ENCODE measurements at regions not wholly inside any gene's neighbourhood (a gene's known extent, or its start where the extent isn't known, plus 50 kb on each side); places are given as distances from the start of the nearest gene placed in this dataset.

DNA sequence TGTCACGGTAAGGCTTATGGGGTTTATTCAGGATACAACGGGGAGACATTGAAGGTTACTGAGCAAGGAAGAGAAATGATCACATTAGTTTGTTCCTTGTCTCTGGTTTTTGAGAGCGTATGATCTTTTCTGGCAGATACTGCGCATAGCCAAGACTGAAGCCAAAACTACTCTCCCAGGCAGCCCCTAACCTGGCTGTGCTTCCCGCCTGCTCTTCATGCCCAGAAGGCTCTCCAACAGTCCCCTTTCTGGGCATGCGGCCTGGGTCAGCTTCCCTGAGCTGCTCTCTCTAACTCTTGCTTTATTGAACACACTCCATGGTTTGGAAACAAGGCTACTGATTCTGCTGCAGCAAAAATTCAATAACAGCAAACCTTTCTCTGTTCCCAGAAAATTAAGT, 306.6 kb downstream of the BUD13 start:
- DNase-seq (ENCODE audit: low read depth): no peak
- no peak for TF ChIP-seq CTCF (IDR thresholded peaks at IDR 0.05; ENCODE audit: low read depth, low read length, missing control alignments)
- H3K4me3 ChIP-seq (ENCODE audit: low read depth, low read length): no peak overlapping the region
- in situ Hi-C loops (cut with HindIII; ENCODE audit: low sequenced_read_pairs): no loop called here

DNA sequence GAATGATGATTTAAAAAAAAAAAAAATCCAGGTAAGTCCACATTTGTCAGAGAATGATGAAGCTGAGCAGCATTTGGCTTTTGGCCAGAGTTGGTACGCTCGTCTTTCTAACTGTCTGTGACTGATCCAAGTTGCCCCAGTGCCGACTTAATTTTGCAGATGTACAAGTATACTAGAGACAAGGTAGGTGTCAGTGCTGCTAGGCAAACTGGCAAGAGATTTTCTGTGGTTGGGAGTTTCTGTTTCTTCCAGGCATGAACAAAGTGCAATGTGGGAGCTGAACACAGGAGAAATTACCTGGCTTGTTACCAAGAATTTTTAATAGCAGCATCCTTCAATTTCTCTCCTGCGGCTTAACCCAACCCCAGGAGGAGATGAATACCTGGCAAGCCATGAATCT, 307.7 kb downstream of the BUD13 start:
- TF ChIP-seq CTCF (IDR thresholded peaks at IDR 0.05; ENCODE audit: low read depth, low read length, missing control alignments): no peak
- no peak for DNase-seq (ENCODE audit: low read depth)
- in situ Hi-C loops (cut with HindIII; ENCODE audit: low sequenced_read_pairs): no loop called here
- H3K4me3 ChIP-seq (ENCODE audit: low read depth, low read length): no peak overlapping the region

- DNase-seq (ENCODE audit: low read depth): no peak
- TF ChIP-seq CTCF (IDR thresholded peaks at IDR 0.05; ENCODE audit: low read depth, low read length, missing control alignments): no peak
- H3K4me3 ChIP-seq (ENCODE audit: low read depth, low read length): no peak overlapping the region
- in situ Hi-C loops (cut with HindIII; ENCODE audit: low sequenced_read_pairs): no loop called here
These were observed 311.0 kb downstream of the BUD13 start for GRCh38 chr11:116461789-116462188.

DNA sequence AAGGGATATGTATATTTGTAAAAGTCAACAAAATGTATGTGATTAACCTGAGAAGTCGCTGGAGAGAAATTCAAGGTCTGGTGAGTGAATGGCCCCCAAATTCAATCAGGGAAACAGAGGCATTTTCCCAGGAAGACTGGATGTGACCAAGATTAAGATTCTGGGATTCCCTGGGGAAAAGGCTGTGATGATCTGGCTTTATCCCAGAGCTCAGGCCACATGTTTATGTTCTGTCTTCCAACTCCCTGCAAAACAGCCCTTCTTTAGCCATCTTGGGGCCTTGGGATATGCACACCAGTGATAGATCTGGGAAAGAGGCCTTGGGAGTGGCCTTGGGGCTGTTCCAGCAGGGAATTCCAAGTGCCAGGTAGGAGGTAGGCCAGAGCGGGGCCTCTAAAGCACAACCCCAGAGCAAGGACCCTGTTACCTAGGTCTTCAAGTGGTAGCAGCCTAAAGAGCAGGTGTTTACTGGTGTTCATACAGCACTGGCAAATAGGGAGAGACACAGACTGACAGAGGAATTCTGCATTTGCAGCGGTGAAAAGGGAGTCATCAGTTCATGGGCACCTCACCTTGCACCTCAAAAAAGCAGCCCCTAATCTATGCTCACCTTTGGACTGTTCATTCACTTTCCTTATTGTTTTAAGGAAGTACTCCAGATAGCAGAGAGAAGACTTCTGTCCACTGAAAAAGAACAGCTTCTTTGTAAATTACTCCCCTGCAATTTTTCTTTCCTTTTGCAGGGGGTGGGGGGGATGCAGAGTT, 312.4 kb downstream of the BUD13 start:
- in situ Hi-C loops (cut with HindIII; ENCODE audit: low sequenced_read_pairs): no loop called here
- no peak overlapping the region for H3K4me3 ChIP-seq (ENCODE audit: low read depth, low read length)
- DNase-seq (ENCODE audit: low read depth): no peak
- TF ChIP-seq CTCF (IDR thresholded peaks at IDR 0.05; ENCODE audit: low read depth, low read length, missing control alignments): no peak

GRCh38 chr11:116459185-116460045, 313.4 kb downstream of the BUD13 start:
- TF ChIP-seq CTCF (IDR thresholded peaks at IDR 0.05; ENCODE audit: low read depth, low read length, missing control alignments): no peak
- no peak overlapping the region for H3K4me3 ChIP-seq (ENCODE audit: low read depth, low read length)
- in situ Hi-C loops (cut with HindIII; ENCODE audit: low sequenced_read_pairs): no loop called here
- DNase-seq (ENCODE audit: low read depth): no peak

DNA sequence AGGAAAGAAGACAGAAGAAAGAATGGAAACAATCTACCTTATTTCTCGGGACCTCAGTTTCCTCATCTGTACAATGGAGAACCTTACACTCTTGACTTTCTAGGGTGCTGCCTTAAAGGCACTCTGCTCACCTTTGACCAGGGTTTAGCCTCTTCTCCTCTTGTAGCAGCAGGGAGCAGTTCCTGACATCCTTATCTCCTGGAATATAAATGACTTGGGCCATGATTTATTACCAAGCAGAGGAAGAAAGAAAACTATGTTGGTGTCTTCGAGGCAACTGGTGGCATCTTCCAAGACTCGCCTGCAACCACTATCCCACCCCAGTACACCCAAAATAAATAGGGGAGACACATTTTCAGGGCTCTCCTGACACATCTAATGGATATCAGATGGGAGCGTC, 314.2 kb downstream of the BUD13 start:
- in situ Hi-C loops (cut with HindIII; ENCODE audit: low sequenced_read_pairs): no loop called here
- no peak overlapping the region for H3K4me3 ChIP-seq (ENCODE audit: low read depth, low read length)
- DNase-seq (ENCODE audit: low read depth): no peak
- no peak for TF ChIP-seq CTCF (IDR thresholded peaks at IDR 0.05; ENCODE audit: low read depth, low read length, missing control alignments)
